ENCODE measurements at regions not wholly inside any gene's neighbourhood (a gene's known extent, or its start where the extent isn't known, plus 50 kb on each side); places are given as distances from the start of the nearest gene placed in this dataset.

- no peak overlapping the region for H3K4me3 ChIP-seq (replicated peaks in 1 of 3; ENCODE audit: low read depth in 2 of 3, low read length in 3 of 3)
- Mint-ChIP-seq H3K36me3 (no peaks in the 10 kb centered on the region), H3K4me3 (no peak overlapping the region), H3K27ac (no peak overlapping the region), H3K27me3 (ENCODE audit: low read depth in 3 of 3) (no peaks in the 10 kb centered on the region), H3K9me3 (peaks cover 0 to 2% (median 0%) of the 10 kb centered on the region in 7 donors), H3K4me1 (peaks cover 1% of the 10 kb centered on the region)
- H3K4me1 ChIP-seq (ENCODE audit: control insufficient read depth in 1 of 2, insufficient read depth in 2 of 2, low read length in 2 of 2), result no peaks in the 10 kb centered on the region
- H3K9me3 ChIP-seq (replicated peaks in 1 of 2; ENCODE audit: control insufficient read depth in 1 of 2, insufficient read depth in 1 of 2, low read length in 2 of 2), result no peaks in the 10 kb centered on the region
- no peak for DNase-seq
- no peaks in the 10 kb centered on the region for H4K20me1 ChIP-seq (ENCODE audit: insufficient read depth, low read length)
- no peak overlapping the region for H2AFZ ChIP-seq (ENCODE audit: insufficient read depth, low read depth, low read length, poor library complexity, severe bottlenecking)
- no peaks in the 10 kb centered on the region for H3K79me2 ChIP-seq (ENCODE audit: insufficient read depth, low read length)
- intact Hi-C loops (cut with micrococcal nuclease), result no loop called here
- H3K36me3 ChIP-seq (replicated peaks in 1 of 2; ENCODE audit: control insufficient read depth in 1 of 2, insufficient read depth in 2 of 2, low read length in 2 of 2), result no peaks in the 10 kb centered on the region
- H3K9ac ChIP-seq (ENCODE audit: insufficient read depth, low read length, poor library complexity, severe bottlenecking), result no peak overlapping the region
- TF ChIP-seq, protein P1, sequence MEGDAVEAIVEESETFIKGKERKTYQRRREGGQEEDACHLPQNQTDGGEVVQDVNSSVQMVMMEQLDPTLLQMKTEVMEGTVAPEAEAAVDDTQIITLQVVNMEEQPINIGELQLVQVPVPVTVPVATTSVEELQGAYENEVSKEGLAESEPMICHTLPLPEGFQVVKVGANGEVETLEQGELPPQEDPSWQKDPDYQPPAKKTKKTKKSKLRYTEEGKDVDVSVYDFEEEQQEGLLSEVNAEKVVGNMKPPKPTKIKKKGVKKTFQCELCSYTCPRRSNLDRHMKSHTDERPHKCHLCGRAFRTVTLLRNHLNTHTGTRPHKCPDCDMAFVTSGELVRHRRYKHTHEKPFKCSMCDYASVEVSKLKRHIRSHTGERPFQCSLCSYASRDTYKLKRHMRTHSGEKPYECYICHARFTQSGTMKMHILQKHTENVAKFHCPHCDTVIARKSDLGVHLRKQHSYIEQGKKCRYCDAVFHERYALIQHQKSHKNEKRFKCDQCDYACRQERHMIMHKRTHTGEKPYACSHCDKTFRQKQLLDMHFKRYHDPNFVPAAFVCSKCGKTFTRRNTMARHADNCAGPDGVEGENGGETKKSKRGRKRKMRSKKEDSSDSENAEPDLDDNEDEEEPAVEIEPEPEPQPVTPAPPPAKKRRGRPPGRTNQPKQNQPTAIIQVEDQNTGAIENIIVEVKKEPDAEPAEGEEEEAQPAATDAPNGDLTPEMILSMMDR (IDR thresholded peaks at IDR 0.05), result no peak
- no peak overlapping the region for H3K4me2 ChIP-seq (replicated peaks; ENCODE audit: extremely low read depth, low read length, poor library complexity, severe bottlenecking)
- H3K27me3 ChIP-seq (ENCODE audit: control insufficient read depth in 2 of 2, insufficient read depth in 2 of 2, low read length in 2 of 2), result no peaks in the 10 kb centered on the region
- no peak overlapping the region for H3K27ac ChIP-seq (ENCODE audit: low read depth in 1 of 2, low read length in 2 of 2)
- WGBS (ENCODE audit: insufficient coverage), result 3% methylated on average over 4 of the region's 6 CpGs
Observed at GRCh38 chr1:208747979-208748378, 503.8 kb upstream of the PLXNA2 start.

DNA sequence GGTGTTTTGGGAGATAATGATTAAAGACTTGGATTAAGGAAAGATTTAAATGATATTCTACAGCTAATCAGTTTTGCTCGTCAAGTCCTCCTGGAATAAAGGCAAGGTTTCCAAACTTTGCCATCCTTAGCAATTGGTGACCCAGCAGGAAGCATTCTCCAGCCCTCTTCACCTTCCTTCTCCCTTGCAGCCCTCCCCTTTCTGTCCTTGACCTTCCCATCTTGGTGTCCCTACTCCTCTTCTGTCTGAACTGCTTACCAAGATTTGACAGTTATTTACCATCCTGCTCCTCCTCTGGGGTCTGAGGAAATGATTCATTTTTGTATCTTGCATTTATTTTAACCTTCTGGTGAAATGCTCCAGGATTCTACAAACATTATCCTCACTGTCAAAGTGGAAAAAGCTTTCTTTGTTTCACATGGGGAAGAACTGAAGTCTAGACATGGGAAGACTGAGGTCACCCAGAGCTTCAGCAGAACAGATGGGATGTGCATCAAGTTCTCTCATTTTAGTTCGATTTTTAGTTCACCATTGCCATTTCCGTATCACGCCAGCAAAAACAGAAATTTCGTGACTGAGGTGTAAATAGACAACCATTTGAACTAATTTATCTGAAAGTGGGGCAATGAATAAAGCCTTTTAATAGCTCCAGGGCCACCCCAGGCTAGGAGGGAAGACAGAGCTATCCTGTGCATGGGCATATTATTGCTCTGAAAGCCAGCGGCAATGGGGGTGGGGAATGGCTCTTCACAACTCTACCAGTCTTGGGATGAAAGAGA, 504.4 kb upstream of the PLXNA2 start:
- Histone ChIP-seq H3K4me1 (ENCODE audit: control insufficient read depth in 1 of 2, insufficient read depth in 2 of 2, low read length in 2 of 2) (no peaks in the 10 kb centered on the region), H4K20me1 (ENCODE audit: insufficient read depth, low read length) (no peaks in the 10 kb centered on the region), H3K27ac (ENCODE audit: low read depth in 1 of 2, low read length in 2 of 2) (no peak overlapping the region), H3K4me2 (replicated peaks; ENCODE audit: extremely low read depth, low read length, poor library complexity, severe bottlenecking) (no peak overlapping the region), H3K36me3 (replicated peaks in 1 of 2; ENCODE audit: control insufficient read depth in 1 of 2, insufficient read depth in 2 of 2, low read length in 2 of 2) (no peaks in the 10 kb centered on the region), H3K9me3 (replicated peaks in 1 of 2; ENCODE audit: control insufficient read depth in 1 of 2, insufficient read depth in 1 of 2, low read length in 2 of 2) (no peaks in the 10 kb centered on the region), H2AFZ (ENCODE audit: insufficient read depth, low read depth, low read length, poor library complexity, severe bottlenecking) (no peak overlapping the region), H3K9ac (ENCODE audit: insufficient read depth, low read length, poor library complexity, severe bottlenecking) (no peak overlapping the region), H3K79me2 (ENCODE audit: insufficient read depth, low read length) (no peaks in the 10 kb centered on the region), H3K27me3 (ENCODE audit: control insufficient read depth in 2 of 2, insufficient read depth in 2 of 2, low read length in 2 of 2) (no peaks in the 10 kb centered on the region), H3K4me3 (replicated peaks in 1 of 3; ENCODE audit: low read depth in 2 of 3, low read length in 3 of 3) (no peak overlapping the region)
- Mint-ChIP-seq H3K36me3 (no peaks in the 10 kb centered on the region), H3K4me3 (no peak overlapping the region), H3K4me1 (peaks cover 1% of the 10 kb centered on the region), H3K9me3 (peaks cover 0 to 3% (median 0%) of the 10 kb centered on the region in 7 donors), H3K27me3 (ENCODE audit: low read depth in 3 of 3) (no peaks in the 10 kb centered on the region), H3K27ac (no peak overlapping the region)
- WGBS (ENCODE audit: insufficient coverage), result 76% methylated on average over 6 of the region's 6 CpGs
- intact Hi-C loops (cut with micrococcal nuclease), result no loop called here
- no peak for DNase-seq
- TF ChIP-seq, protein P1 (IDR thresholded peaks at IDR 0.05), result no peak
